ENCODE measurements at regions not wholly inside any gene's neighbourhood (a gene's known extent, or its start where the extent isn't known, plus 50 kb on each side); places are given as distances from the start of the nearest gene placed in this dataset.
"Not testable (repeated sequence)": the region's sequence is repeated elsewhere in the genome, so short reads cannot be mapped to it uniquely, and the experiment has no call there.

- no peaks in the 10 kb centered on the region for H3K36me3 Mint-ChIP-seq (ENCODE audit: low read depth)
- peaks cover 5% of the 10 kb centered on the region for H3K9me3 Mint-ChIP-seq
- H3K4me1 Mint-ChIP-seq (ENCODE audit: low read depth) = peaks cover 4% of the 10 kb centered on the region
- H3K27me3 Mint-ChIP-seq = no peaks in the 10 kb centered on the region
- no peak overlapping the region for H3K4me3 Mint-ChIP-seq
- no peak overlapping the region for H3K27ac Mint-ChIP-seq
Measured at GRCh38 chr1:207261971-207262370, 59.5 kb upstream of the CD55 start.

DNA sequence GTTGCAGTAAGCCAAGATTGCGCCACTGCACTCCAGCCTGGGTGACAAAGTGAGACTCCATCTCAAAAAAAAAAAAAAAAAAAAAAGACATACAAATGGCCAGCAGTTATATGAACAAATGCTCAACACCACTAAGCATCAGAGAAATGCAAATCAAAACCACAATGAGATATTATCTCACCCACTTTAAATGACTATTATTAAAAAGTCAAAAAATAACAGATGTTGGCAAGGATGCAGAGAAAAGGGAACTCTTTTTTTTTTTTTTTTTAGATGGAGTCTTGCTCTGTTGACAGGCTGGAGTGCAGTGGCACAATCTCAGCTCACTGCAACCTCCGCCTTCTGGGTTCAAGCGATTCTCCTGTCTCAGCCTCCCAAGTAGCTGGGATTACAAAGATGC is 58.6 kb upstream of the CD55 start:
- H3K4me1 Mint-ChIP-seq (ENCODE audit: low read depth); H3K27ac Mint-ChIP-seq; H3K36me3 Mint-ChIP-seq (ENCODE audit: low read depth); H3K4me3 Mint-ChIP-seq; H3K9me3 Mint-ChIP-seq; H3K27me3 Mint-ChIP-seq: not testable (repeated sequence)

DNA sequence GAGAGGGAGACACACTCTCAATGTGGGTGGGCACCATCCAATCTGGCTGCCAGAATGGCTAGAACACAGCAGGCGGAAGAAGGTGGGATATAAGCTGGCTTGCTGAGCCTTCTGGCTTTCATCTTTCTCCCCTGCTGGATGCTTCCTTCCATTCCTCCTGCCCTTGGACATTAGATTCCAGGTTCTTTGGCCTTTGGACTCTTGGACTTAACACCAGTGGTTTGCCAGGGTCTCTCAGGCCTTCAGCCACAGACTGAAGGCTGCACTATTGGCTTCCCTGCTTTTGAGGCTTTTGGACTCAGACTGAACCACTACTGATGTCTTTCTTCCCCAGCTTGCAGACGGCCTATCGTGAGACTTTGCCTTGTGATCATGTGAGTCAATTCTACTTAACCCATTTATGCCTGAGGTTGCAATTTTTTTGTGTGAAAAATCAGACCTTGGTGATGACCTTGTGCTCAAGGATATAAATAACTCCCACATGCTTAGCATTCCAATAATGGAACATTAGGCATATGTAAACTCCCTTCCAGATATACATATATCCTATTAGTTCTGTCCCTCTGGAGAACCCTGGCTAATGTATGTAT is 56.7 kb upstream of the CD55 start:
- Mint-ChIP-seq H3K27ac (no peak overlapping the region), H3K4me1 (ENCODE audit: low read depth) (peaks cover 4% of the 10 kb centered on the region), H3K4me3 (no peak overlapping the region), H3K27me3 (no peaks in the 10 kb centered on the region), H3K36me3 (ENCODE audit: low read depth) (no peaks in the 10 kb centered on the region), H3K9me3 (no peaks in the 10 kb centered on the region)

DNA sequence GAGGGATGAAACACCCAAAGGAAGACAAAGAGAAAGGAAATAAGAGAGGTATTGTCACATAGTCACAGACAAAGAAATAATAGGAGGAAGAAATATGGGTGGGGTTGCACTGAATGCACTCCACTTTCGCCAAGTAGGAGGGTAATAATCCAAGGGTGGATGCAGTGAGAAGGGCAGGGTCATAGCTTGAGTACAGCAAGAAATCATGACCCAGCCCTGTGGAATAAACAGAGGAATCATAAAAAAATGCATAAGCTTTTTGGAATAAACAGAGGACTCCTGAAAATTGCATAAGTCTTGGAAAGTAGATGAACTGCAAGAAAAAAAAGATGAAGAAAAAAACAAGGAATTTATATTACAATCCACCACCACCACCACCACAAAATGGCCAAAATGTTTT is 53.1 kb upstream of the CD55 start:
- no peak overlapping the region for H3K27ac Mint-ChIP-seq
- no peaks in the 10 kb centered on the region for H3K36me3 Mint-ChIP-seq (ENCODE audit: low read depth)
- no peaks in the 10 kb centered on the region for H3K27me3 Mint-ChIP-seq
- H3K4me1 Mint-ChIP-seq (ENCODE audit: low read depth) = no peaks in the 10 kb centered on the region
- H3K9me3 Mint-ChIP-seq = peaks cover 4% of the 10 kb centered on the region
- H3K4me3 Mint-ChIP-seq = no peak overlapping the region

GRCh38 chr1:207268753-207269511 is 52.5 kb upstream of the CD55 start:
- Mint-ChIP-seq H3K9me3 (peaks cover 6% of the 10 kb centered on the region), H3K4me3 (no peak overlapping the region), H3K27me3 (no peaks in the 10 kb centered on the region), H3K4me1 (ENCODE audit: low read depth) (no peaks in the 10 kb centered on the region), H3K36me3 (ENCODE audit: low read depth) (no peaks in the 10 kb centered on the region), H3K27ac (no peak overlapping the region)

All from stimulated activated naive CD8-positive, alpha-beta T cell treated with anti-CD3 and anti-CD28 coated beads, Interleukin-15, Interleukin-2, amounts not matched to agents 100 ng/mL and 50 ng/mL, for 24 hours (primary cell).